ENCODE measurements at regions not wholly inside any gene's neighbourhood (a gene's known extent, or its start where the extent isn't known, plus 50 kb on each side); places are given as distances from the start of the nearest gene placed in this dataset.

GRCh38 chr22:25494774-25495173 lies 69.7 kb upstream of the GRK3 start:
- CTCF ChIA-PET, result interaction anchor here (1.5 to 1.6 kb wide), 2 partner anchors 49 to 278 kb away, joined by 3 to 4 read pairs; no protein-coding TSS in a partner anchor
- no peaks in the 10 kb centered on the region for H3K9me1 ChIP-seq (replicated peaks; ENCODE audit: control insufficient read depth, extremely low read depth, insufficient read depth, low read length)
- FAIRE-seq (no peak), DNase-seq (ENCODE audit: low read depth, low spot score) (no peak)
- H3K79me2 ChIP-seq (ENCODE audit: control insufficient read depth, insufficient read depth, low read length), result no peaks in the 10 kb centered on the region
- no peaks in the 10 kb centered on the region for H4K20me1 ChIP-seq (replicated peaks; ENCODE audit: control insufficient read depth, extremely low read depth, insufficient read depth, low read length)
- H3K4me1 ChIP-seq (ENCODE audit: control insufficient read depth, extremely low read depth, insufficient read depth, low read length), result no peaks in the 10 kb centered on the region
- no peaks in the 10 kb centered on the region for H3K36me3 ChIP-seq (ENCODE audit: control insufficient read depth in 2 of 2, extremely low read depth in 1 of 2, insufficient read depth in 2 of 2, low read length in 2 of 2)
- POLR2A ChIA-PET, result no interaction called here
- H3K4me3 ChIP-seq (replicated peaks in 1 of 3; ENCODE audit: insufficient read depth in 1 of 3, low read depth in 1 of 3, low read length in 3 of 3), result no peak overlapping the region
- H2AFZ ChIP-seq (ENCODE audit: low read depth, low read length), result no peak overlapping the region
- no peak for TF ChIP-seq MAX (IDR thresholded peaks at IDR 0.05; ENCODE audit: insufficient read depth, insufficient read length)
- no peak for TF ChIP-seq POLR2A (IDR thresholded peaks at IDR 0.05; ENCODE audit: low read depth, low read length)
- no peak for TF ChIP-seq POLR2AphosphoS5 (IDR thresholded peaks at IDR 0.05; ENCODE audit: insufficient read depth, low read depth, low read length)
- TF ChIP-seq EZH2 (IDR thresholded peaks at IDR 0.05; ENCODE audit: borderline replicate concordance, low read depth, low read length, severe bottlenecking), result no peak
- no peak for TF ChIP-seq CTCF (IDR thresholded peaks at IDR 0.05; ENCODE audit: extremely low read depth in 1 of 2, insufficient read depth in 1 of 2, low read depth in 1 of 2, low read length in 2 of 2)
- no peak for TF ChIP-seq GATA2 (IDR thresholded peaks at IDR 0.05; ENCODE audit: insufficient read depth, insufficient read length, low read depth, low read length)
- TF ChIP-seq MYC (IDR thresholded peaks at IDR 0.05; ENCODE audit: low read depth, low read length), result no peak
- TF ChIP-seq FOS (IDR thresholded peaks at IDR 0.05; ENCODE audit: borderline replicate concordance, insufficient read depth, low read length), result no peak
- no peak for TF ChIP-seq JUN (IDR thresholded peaks at IDR 0.05; ENCODE audit: borderline replicate concordance, insufficient read depth, insufficient read length, low read depth)
- no peak overlapping the region for H3K4me2 ChIP-seq (ENCODE audit: insufficient read depth, low read length)
- intact Hi-C loops (cut with micrococcal nuclease) (no loop called here), dilution Hi-C loops (cut with MboI; ENCODE audit: extremely low pct_ligation_motif_present, low sequenced_read_pairs) (no loop called here)
- H3K27me3 ChIP-seq (ENCODE audit: control insufficient read depth in 2 of 2, insufficient read depth in 2 of 2, low read length in 2 of 2), result no peaks in the 10 kb centered on the region
- H3K27ac ChIP-seq (ENCODE audit: insufficient read depth, low read depth, low read length), result no peak overlapping the region
- H3K9me3 ChIP-seq (replicated peaks; ENCODE audit: control insufficient read depth, insufficient read depth, low read length), result no peaks in the 10 kb centered on the region
- no TSS peak for BruUV-seq (replicated peaks)
- H3K9ac ChIP-seq (replicated peaks; ENCODE audit: extremely low read depth, insufficient read depth, low read length), result no peak overlapping the region
